ENCODE measurements at regions not wholly inside any gene's neighbourhood (a gene's known extent, or its start where the extent isn't known, plus 50 kb on each side); places are given as distances from the start of the nearest gene placed in this dataset.

GRCh38 chr7:155986497-155987160 lies 174.4 kb upstream of the SHH start:
- H3K4me1 ChIP-seq, result no peaks in the 10 kb centered on the region
- H3K4me3 ChIP-seq, result no peak overlapping the region
- H3K27me3 ChIP-seq, result no peaks in the 10 kb centered on the region
- no peak overlapping the region for H3K27ac ChIP-seq
- TF ChIP-seq, protein P1, sequence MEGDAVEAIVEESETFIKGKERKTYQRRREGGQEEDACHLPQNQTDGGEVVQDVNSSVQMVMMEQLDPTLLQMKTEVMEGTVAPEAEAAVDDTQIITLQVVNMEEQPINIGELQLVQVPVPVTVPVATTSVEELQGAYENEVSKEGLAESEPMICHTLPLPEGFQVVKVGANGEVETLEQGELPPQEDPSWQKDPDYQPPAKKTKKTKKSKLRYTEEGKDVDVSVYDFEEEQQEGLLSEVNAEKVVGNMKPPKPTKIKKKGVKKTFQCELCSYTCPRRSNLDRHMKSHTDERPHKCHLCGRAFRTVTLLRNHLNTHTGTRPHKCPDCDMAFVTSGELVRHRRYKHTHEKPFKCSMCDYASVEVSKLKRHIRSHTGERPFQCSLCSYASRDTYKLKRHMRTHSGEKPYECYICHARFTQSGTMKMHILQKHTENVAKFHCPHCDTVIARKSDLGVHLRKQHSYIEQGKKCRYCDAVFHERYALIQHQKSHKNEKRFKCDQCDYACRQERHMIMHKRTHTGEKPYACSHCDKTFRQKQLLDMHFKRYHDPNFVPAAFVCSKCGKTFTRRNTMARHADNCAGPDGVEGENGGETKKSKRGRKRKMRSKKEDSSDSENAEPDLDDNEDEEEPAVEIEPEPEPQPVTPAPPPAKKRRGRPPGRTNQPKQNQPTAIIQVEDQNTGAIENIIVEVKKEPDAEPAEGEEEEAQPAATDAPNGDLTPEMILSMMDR (IDR thresholded peaks at IDR 0.05), result no peak
- no peaks in the 10 kb centered on the region for H3K9me3 ChIP-seq
- H3K36me3 ChIP-seq, result no peaks in the 10 kb centered on the region
- intact Hi-C loops (cut with DNase I), result no loop called here
- peak in 1 of 2 donors; percentile 43 for DNase-seq (ENCODE audit: low spot score in 2 of 2)

DNA sequence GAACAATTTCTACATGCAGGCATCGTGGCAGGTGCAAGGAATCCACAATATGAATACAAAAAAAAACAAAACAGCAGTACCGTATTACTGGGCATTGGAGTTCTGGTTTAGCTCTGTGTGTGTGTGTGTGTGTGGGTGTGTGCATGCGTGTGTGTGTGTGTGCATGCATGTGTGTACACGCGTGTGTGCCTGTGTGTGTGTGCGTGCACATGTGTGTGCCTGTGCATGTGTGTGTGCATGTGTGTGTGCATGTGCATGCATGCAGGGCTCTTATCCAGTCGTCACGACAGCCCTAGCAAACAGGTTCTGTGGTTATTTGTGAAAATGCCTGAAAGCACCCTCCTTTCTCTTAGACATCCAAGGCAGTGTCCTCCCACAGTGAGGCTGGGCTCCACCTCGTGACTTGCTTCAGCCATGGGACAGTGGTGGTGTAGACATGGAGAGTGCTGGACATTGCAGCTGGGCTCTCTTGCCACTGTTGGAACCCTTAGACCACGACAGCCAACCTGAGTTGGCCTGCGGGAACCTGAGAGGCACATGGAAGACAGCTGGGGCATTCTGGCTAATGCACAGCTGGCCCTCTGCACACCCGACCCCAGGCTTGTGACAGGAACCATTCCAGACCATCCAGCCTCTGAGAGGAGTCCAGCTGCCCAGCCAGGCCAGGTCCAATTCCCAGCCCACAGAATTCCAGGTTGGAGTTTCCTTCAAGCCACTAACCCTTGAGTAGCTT lies 173.4 kb upstream of the SHH start:
- TF ChIP-seq, protein P1 (IDR thresholded peaks at IDR 0.05), result no peak
- no peaks in the 10 kb centered on the region for H3K27me3 ChIP-seq
- no peaks in the 10 kb centered on the region for H3K36me3 ChIP-seq
- H3K4me3 ChIP-seq, result no peak overlapping the region
- intact Hi-C loops (cut with DNase I), result no loop called here
- no peaks in the 10 kb centered on the region for H3K9me3 ChIP-seq
- no peak overlapping the region for H3K27ac ChIP-seq
- no peaks in the 10 kb centered on the region for H3K4me1 ChIP-seq
- DNase-seq (ENCODE audit: low spot score in 2 of 2), result peak in 1 of 2 donors; percentile 30

DNA sequence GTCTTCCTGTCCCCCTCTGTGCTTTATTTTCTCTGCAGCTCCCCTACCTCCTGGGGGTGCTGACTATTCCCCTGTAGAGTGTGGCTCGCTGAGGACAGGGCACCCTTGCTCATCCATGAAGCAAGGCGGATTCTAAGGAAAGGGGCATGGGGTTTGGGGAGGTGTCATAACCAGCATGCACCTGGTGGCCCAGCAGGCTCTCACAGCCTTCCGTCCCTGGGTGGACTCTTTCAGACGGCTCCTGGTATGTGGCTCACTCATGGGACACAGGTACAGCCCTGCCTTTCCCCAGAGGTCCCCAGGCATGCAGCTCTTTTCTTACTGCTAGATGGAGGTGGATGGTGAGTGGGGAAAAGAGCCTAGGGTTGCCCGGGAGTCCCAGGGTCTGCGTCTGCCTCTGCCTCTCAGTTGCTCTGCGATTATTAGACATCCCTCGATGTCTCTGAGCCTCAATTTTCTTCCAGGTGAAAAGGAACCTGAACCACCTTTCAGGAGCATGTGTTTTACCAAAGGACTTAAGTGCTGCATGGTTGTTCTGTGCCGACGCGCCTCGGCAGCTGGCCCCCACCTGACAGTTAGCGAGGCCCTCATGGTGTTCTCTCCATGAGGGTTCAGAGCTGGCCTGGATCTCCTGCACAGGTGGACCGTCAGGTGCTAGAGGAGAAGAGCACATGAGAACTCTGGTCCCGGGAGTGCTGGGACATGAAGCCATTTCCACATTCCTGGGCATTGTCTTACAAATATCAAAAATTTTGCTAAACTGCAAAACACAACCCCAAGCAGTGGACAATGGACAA lies 172.5 kb upstream of the SHH start:
- Histone ChIP-seq H3K4me3 (no peak overlapping the region), H3K27me3 (no peaks in the 10 kb centered on the region)
- intact Hi-C loops (cut with DNase I), result no loop called here

GRCh38 chr7:155984028-155984580 lies 171.8 kb upstream of the SHH start:
- Histone ChIP-seq H3K27me3 (no peaks in the 10 kb centered on the region), H3K4me3 (no peak overlapping the region), H3K4me1 (no peaks in the 10 kb centered on the region), H3K9me3 (no peaks in the 10 kb centered on the region), H3K27ac (no peak overlapping the region), H3K36me3 (no peaks in the 10 kb centered on the region)
- TF ChIP-seq, protein P1 (IDR thresholded peaks at IDR 0.05), result no peak
- DNase-seq (ENCODE audit: low spot score in 2 of 2), result peak in 1 of 2 donors; percentile 35
- intact Hi-C loops (cut with DNase I), result no loop called here

More for the DNA sequence above, 172.5 kb upstream of the SHH start:
- Histone ChIP-seq H3K9me3 (no peaks in the 10 kb centered on the region), H3K27ac (no peak overlapping the region), H3K36me3 (no peaks in the 10 kb centered on the region), H3K4me1 (no peaks in the 10 kb centered on the region)
- TF ChIP-seq, protein P1 (IDR thresholded peaks at IDR 0.05), result no peak
- peak in 1 of 2 donors; percentile 39 for DNase-seq (ENCODE audit: low spot score in 2 of 2)

GRCh38 chr7:155983176-155983815 lies 171.0 kb upstream of the SHH start:
- TF ChIP-seq, protein P1 (IDR thresholded peaks at IDR 0.05), result no peak
- no peaks in the 10 kb centered on the region for H3K4me1 ChIP-seq
- no peaks in the 10 kb centered on the region for H3K36me3 ChIP-seq
- H3K27me3 ChIP-seq, result no peaks in the 10 kb centered on the region
- no peak overlapping the region for H3K27ac ChIP-seq
- intact Hi-C loops (cut with DNase I), result no loop called here
- no peak overlapping the region for H3K4me3 ChIP-seq
- H3K9me3 ChIP-seq, result no peaks in the 10 kb centered on the region
- peak in 1 of 2 donors; percentile 53 for DNase-seq (ENCODE audit: low spot score in 2 of 2)
